ENCODE measurements at regions not wholly inside any gene's neighbourhood (a gene's known extent, or its start where the extent isn't known, plus 50 kb on each side); places are given as distances from the start of the nearest gene placed in this dataset.
"Not testable (repeated sequence)": the region's sequence is repeated elsewhere in the genome, so short reads cannot be mapped to it uniquely, and the experiment has no call there.

- no peaks in the 10 kb centered on the region for H3K4me1 ChIP-seq (ENCODE audit: control insufficient read depth in 1 of 2, insufficient read depth in 2 of 2, low read length in 2 of 2)
- no peaks in the 10 kb centered on the region for H3K27me3 ChIP-seq (ENCODE audit: control insufficient read depth in 1 of 2, insufficient read depth in 2 of 2, low read length in 2 of 2)
- H3K27ac ChIP-seq (ENCODE audit: low read depth, low read length) = no peak overlapping the region
- no peak overlapping the region for H3K4me3 ChIP-seq (ENCODE audit: low read depth in 1 of 2, low read length in 2 of 2)
- no peak overlapping the region for H3K9ac ChIP-seq (ENCODE audit: low read depth in 1 of 2, low read length in 2 of 2)
- no peaks in the 10 kb centered on the region for H3K9me3 ChIP-seq (ENCODE audit: control insufficient read depth in 1 of 2, low read length in 2 of 2)
- H3K36me3 ChIP-seq (ENCODE audit: control insufficient read depth in 1 of 2, insufficient read depth in 2 of 2, low read length in 2 of 2) = no peaks in the 10 kb centered on the region
These were observed 127.7 kb upstream of the KIF2A start for GRCh38 chr5:62178258-62178657.

- H3K27me3 ChIP-seq (ENCODE audit: control insufficient read depth in 1 of 2, insufficient read depth in 2 of 2, low read length in 2 of 2) = no peaks in the 10 kb centered on the region
- no peak overlapping the region for H3K9ac ChIP-seq (ENCODE audit: low read depth in 1 of 2, low read length in 2 of 2)
- H3K9me3 ChIP-seq (ENCODE audit: control insufficient read depth in 1 of 2, low read length in 2 of 2) = no peaks in the 10 kb centered on the region
- H3K4me3 ChIP-seq (ENCODE audit: low read depth in 1 of 2, low read length in 2 of 2) = no peak overlapping the region
- no peaks in the 10 kb centered on the region for H3K36me3 ChIP-seq (ENCODE audit: control insufficient read depth in 1 of 2, insufficient read depth in 2 of 2, low read length in 2 of 2)
- no peak overlapping the region for H3K27ac ChIP-seq (ENCODE audit: low read depth, low read length)
- H3K4me1 ChIP-seq (ENCODE audit: control insufficient read depth in 1 of 2, insufficient read depth in 2 of 2, low read length in 2 of 2) = no peaks in the 10 kb centered on the region
These were observed 123.2 kb upstream of the KIF2A start for GRCh38 chr5:62182802-62183201.

- no peaks in the 10 kb centered on the region for H3K27me3 ChIP-seq (ENCODE audit: control insufficient read depth in 1 of 2, insufficient read depth in 2 of 2, low read length in 2 of 2)
- no peaks in the 10 kb centered on the region for H3K36me3 ChIP-seq (ENCODE audit: control insufficient read depth in 1 of 2, insufficient read depth in 2 of 2, low read length in 2 of 2)
- no peak overlapping the region for H3K4me3 ChIP-seq (ENCODE audit: low read depth in 1 of 2, low read length in 2 of 2)
- no peaks in the 10 kb centered on the region for H3K9me3 ChIP-seq (ENCODE audit: control insufficient read depth in 1 of 2, low read length in 2 of 2)
- no peak overlapping the region for H3K27ac ChIP-seq (ENCODE audit: low read depth, low read length)
- no peaks in the 10 kb centered on the region for H3K4me1 ChIP-seq (ENCODE audit: control insufficient read depth in 1 of 2, insufficient read depth in 2 of 2, low read length in 2 of 2)
- H3K9ac ChIP-seq (ENCODE audit: low read depth in 1 of 2, low read length in 2 of 2) = no peak overlapping the region
These were observed 122.3 kb upstream of the KIF2A start for GRCh38 chr5:62183727-62184126.

- no peaks in the 10 kb centered on the region for H3K4me1 ChIP-seq (ENCODE audit: control insufficient read depth in 1 of 2, insufficient read depth in 2 of 2, low read length in 2 of 2)
- H3K9me3 ChIP-seq (ENCODE audit: control insufficient read depth in 1 of 2, low read length in 2 of 2) = no peaks in the 10 kb centered on the region
- H3K27me3 ChIP-seq (ENCODE audit: control insufficient read depth in 1 of 2, insufficient read depth in 2 of 2, low read length in 2 of 2) = no peaks in the 10 kb centered on the region
- no peak overlapping the region for H3K27ac ChIP-seq (ENCODE audit: low read depth, low read length)
- no peaks in the 10 kb centered on the region for H3K36me3 ChIP-seq (ENCODE audit: control insufficient read depth in 1 of 2, insufficient read depth in 2 of 2, low read length in 2 of 2)
- H3K9ac ChIP-seq (ENCODE audit: low read depth in 1 of 2, low read length in 2 of 2) = no peak overlapping the region
- H3K4me3 ChIP-seq (ENCODE audit: low read depth in 1 of 2, low read length in 2 of 2) = no peak overlapping the region
These were observed 121.6 kb upstream of the KIF2A start for GRCh38 chr5:62184444-62184843.

GRCh38 chr5:62190173-62190572, 115.8 kb upstream of the KIF2A start:
- no peak overlapping the region for H3K27ac ChIP-seq (ENCODE audit: low read depth, low read length)
- H3K4me1 ChIP-seq (ENCODE audit: control insufficient read depth in 1 of 2, insufficient read depth in 2 of 2, low read length in 2 of 2) = no peaks in the 10 kb centered on the region
- no peaks in the 10 kb centered on the region for H3K36me3 ChIP-seq (ENCODE audit: control insufficient read depth in 1 of 2, insufficient read depth in 2 of 2, low read length in 2 of 2)
- no peak overlapping the region for H3K4me3 ChIP-seq (ENCODE audit: low read depth in 1 of 2, low read length in 2 of 2)
- H3K27me3 ChIP-seq (ENCODE audit: control insufficient read depth in 1 of 2, insufficient read depth in 2 of 2, low read length in 2 of 2) = no peaks in the 10 kb centered on the region
- no peak overlapping the region for H3K9ac ChIP-seq (ENCODE audit: low read depth in 1 of 2, low read length in 2 of 2)
- peaks cover 0 to 4% of the 10 kb centered on the region in 2 donors for H3K9me3 ChIP-seq (ENCODE audit: control insufficient read depth in 1 of 2, low read length in 2 of 2)

- no peaks in the 10 kb centered on the region for H3K36me3 ChIP-seq (ENCODE audit: control insufficient read depth in 1 of 2, insufficient read depth in 2 of 2, low read length in 2 of 2)
- no peaks in the 10 kb centered on the region for H3K27me3 ChIP-seq (ENCODE audit: control insufficient read depth in 1 of 2, insufficient read depth in 2 of 2, low read length in 2 of 2)
These were observed 115.1 kb upstream of the KIF2A start for GRCh38 chr5:62190931-62191330.

GRCh38 chr5:62192958-62193357, 113.0 kb upstream of the KIF2A start:
- peaks cover 0 to 4% of the 10 kb centered on the region in 2 donors for H3K9me3 ChIP-seq (ENCODE audit: control insufficient read depth in 1 of 2, low read length in 2 of 2)
- no peak overlapping the region for H3K9ac ChIP-seq (ENCODE audit: low read depth in 1 of 2, low read length in 2 of 2)
- no peaks in the 10 kb centered on the region for H3K4me1 ChIP-seq (ENCODE audit: control insufficient read depth in 1 of 2, insufficient read depth in 2 of 2, low read length in 2 of 2)
- H3K27ac ChIP-seq (ENCODE audit: low read depth, low read length) = no peak overlapping the region
- H3K27me3 ChIP-seq (ENCODE audit: control insufficient read depth in 1 of 2, insufficient read depth in 2 of 2, low read length in 2 of 2) = no peaks in the 10 kb centered on the region
- no peak overlapping the region for H3K4me3 ChIP-seq (ENCODE audit: low read depth in 1 of 2, low read length in 2 of 2)
- H3K36me3 ChIP-seq (ENCODE audit: control insufficient read depth in 1 of 2, insufficient read depth in 2 of 2, low read length in 2 of 2) = no peaks in the 10 kb centered on the region

More at GRCh38 chr5:62190931-62191330, 115.1 kb upstream of the KIF2A start:
- H3K9ac ChIP-seq (ENCODE audit: low read depth in 1 of 2, low read length in 2 of 2) = no peak overlapping the region
- H3K4me3 ChIP-seq (ENCODE audit: low read depth in 1 of 2, low read length in 2 of 2) = no peak overlapping the region
- H3K9me3 ChIP-seq (ENCODE audit: control insufficient read depth in 1 of 2, low read length in 2 of 2) = peaks cover 0 to 4% of the 10 kb centered on the region in 2 donors
- no peak overlapping the region for H3K27ac ChIP-seq (ENCODE audit: low read depth, low read length)
- no peaks in the 10 kb centered on the region for H3K4me1 ChIP-seq (ENCODE audit: control insufficient read depth in 1 of 2, insufficient read depth in 2 of 2, low read length in 2 of 2)

- H3K4me1 ChIP-seq (ENCODE audit: control insufficient read depth in 1 of 2, insufficient read depth in 2 of 2, low read length in 2 of 2); H3K27me3 ChIP-seq (ENCODE audit: control insufficient read depth in 1 of 2, insufficient read depth in 2 of 2, low read length in 2 of 2); H3K9me3 ChIP-seq (ENCODE audit: control insufficient read depth in 1 of 2, low read length in 2 of 2); H3K4me3 ChIP-seq (ENCODE audit: low read depth in 1 of 2, low read length in 2 of 2); H3K9ac ChIP-seq (ENCODE audit: low read depth in 1 of 2, low read length in 2 of 2); H3K36me3 ChIP-seq (ENCODE audit: control insufficient read depth in 1 of 2, insufficient read depth in 2 of 2, low read length in 2 of 2); H3K27ac ChIP-seq (ENCODE audit: low read depth, low read length): not testable (repeated sequence)
These were observed 109.5 kb upstream of the KIF2A start for GRCh38 chr5:62196532-62196931.

- H3K4me3 ChIP-seq (ENCODE audit: low read depth in 1 of 2, low read length in 2 of 2) = no peak overlapping the region
- H3K36me3 ChIP-seq (ENCODE audit: control insufficient read depth in 1 of 2, insufficient read depth in 2 of 2, low read length in 2 of 2) = no peaks in the 10 kb centered on the region
- no peaks in the 10 kb centered on the region for H3K4me1 ChIP-seq (ENCODE audit: control insufficient read depth in 1 of 2, insufficient read depth in 2 of 2, low read length in 2 of 2)
- peaks cover 0 to 4% of the 10 kb centered on the region in 2 donors for H3K9me3 ChIP-seq (ENCODE audit: control insufficient read depth in 1 of 2, low read length in 2 of 2)
- H3K27ac ChIP-seq (ENCODE audit: low read depth, low read length) = no peak overlapping the region
- no peaks in the 10 kb centered on the region for H3K27me3 ChIP-seq (ENCODE audit: control insufficient read depth in 1 of 2, insufficient read depth in 2 of 2, low read length in 2 of 2)
- no peak overlapping the region for H3K9ac ChIP-seq (ENCODE audit: low read depth in 1 of 2, low read length in 2 of 2)
These were observed 108.3 kb upstream of the KIF2A start for GRCh38 chr5:62197697-62198096.

GRCh38 chr5:62198421-62198820, 107.6 kb upstream of the KIF2A start:
- H3K27ac ChIP-seq (ENCODE audit: low read depth, low read length) = no peak overlapping the region
- no peaks in the 10 kb centered on the region for H3K4me1 ChIP-seq (ENCODE audit: control insufficient read depth in 1 of 2, insufficient read depth in 2 of 2, low read length in 2 of 2)
- H3K9me3 ChIP-seq (ENCODE audit: control insufficient read depth in 1 of 2, low read length in 2 of 2) = no peaks in the 10 kb centered on the region
- H3K27me3 ChIP-seq (ENCODE audit: control insufficient read depth in 1 of 2, insufficient read depth in 2 of 2, low read length in 2 of 2) = no peaks in the 10 kb centered on the region
- H3K4me3 ChIP-seq (ENCODE audit: low read depth in 1 of 2, low read length in 2 of 2) = no peak overlapping the region
- H3K9ac ChIP-seq (ENCODE audit: low read depth in 1 of 2, low read length in 2 of 2) = no peak overlapping the region
- H3K36me3 ChIP-seq (ENCODE audit: control insufficient read depth in 1 of 2, insufficient read depth in 2 of 2, low read length in 2 of 2) = no peaks in the 10 kb centered on the region
